ENCODE measurements at regions not wholly inside any gene's neighbourhood (a gene's known extent, or its start where the extent isn't known, plus 50 kb on each side); places are given as distances from the start of the nearest gene placed in this dataset.
"Not testable (repeated sequence)": the region's sequence is repeated elsewhere in the genome, so short reads cannot be mapped to it uniquely, and the experiment has no call there.

DNA sequence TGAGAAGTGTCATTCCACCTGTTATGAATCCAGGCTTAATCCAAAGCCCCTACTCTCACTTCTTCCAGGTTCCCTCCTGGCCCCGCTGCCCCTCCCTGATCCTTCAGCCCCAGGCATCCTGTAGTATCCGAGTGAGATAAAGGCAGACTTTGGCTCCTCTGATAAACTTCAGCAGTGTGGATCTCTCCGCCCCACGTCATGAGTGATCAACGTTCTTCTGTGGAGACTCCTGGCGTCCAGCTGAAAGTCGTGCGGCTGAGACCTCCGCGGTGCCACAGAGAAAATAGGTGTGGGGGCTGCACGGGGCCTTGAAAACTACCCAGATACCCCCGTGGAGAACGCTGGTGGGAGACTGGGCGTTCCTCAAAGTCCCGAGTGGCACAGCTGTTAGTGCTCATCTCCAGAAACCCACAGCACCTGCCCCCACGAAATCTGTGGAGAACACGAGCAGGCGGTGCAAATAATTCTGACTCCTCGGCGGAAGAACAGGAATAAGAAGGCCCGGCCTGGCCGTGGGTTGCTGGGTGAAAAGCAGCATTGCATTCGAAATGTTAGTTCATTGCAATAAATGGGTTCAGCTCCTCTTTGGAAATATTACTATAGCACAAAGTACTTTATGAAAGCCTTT is 180.0 kb upstream of the RGS6 start:
- no peak for ATAC-seq
- Mint-ChIP-seq H3K4me1 (peaks cover 10% of the 10 kb centered on the region), H3K4me3 (no peak overlapping the region), H3K27ac (no peak overlapping the region), H3K36me3 (no peaks in the 10 kb centered on the region), H3K9me3 (peaks cover 6% of the 10 kb centered on the region)
- DNase-seq (ENCODE audit: low spot score in 2 of 2) = no peak

DNA sequence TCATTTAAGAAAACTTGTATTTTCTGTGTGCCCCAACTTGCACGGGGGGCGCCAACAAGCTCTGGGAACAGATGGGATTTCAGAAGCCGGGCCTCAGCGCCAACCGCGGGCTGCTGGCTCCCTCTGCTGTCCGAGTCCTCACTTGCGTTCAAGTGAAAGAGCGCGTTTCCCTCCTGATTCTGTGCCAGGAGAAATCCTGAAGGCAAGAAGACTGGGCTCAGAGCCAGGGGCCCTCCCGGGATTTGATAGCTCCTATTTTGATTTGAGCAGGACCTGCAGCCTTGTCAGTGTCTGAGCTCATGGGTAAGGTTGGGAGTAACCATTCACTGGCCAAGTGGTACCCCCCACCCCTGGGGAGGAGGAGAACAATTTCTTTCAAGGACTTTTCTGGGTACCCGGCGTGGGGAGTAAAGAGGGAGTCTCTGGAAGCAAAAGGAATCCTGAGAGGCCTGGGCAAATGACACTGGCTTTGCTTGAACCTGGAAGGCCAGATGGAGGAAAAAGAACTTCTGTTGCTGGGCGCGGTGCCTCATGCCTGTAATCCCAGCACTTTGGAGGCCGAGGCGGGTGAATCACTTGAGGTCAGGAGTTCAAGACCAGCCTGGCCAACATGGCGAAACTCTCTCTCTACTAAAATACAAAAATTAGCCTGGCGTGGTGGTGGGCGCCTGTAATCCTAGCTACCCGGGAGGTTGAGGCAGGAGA is 179.0 kb upstream of the RGS6 start:
- Mint-ChIP-seq H3K36me3 (no peaks in the 10 kb centered on the region), H3K27ac (no peak overlapping the region), H3K4me1 (peaks cover 10% of the 10 kb centered on the region), H3K4me3 (no peak overlapping the region), H3K9me3 (peaks cover 3% of the 10 kb centered on the region)
- ATAC-seq (peak; percentile 59), DNase-seq (ENCODE audit: low spot score in 2 of 2) (peak; percentile 62 to 80)

DNA sequence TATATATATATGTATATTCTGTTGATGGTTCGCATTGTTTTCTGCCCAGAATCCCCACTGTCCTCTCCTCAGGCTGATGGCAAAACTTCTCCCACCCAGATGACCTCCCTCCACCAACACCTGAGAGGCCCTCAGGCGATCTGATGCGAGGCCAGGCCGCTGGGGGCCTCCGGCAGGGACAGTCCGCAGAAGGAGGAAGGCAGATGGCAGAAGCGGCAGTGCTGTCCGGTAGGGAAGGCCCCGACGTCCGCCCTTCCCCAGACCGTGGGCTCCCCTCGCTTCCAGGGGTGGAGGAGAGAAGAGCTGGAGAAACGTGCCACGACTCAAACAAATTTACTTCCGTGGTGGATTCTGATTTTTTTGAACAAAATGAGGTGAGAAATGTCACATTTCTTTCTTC is 178.3 kb upstream of the RGS6 start:
- Mint-ChIP-seq H3K4me1 (peaks cover 10% of the 10 kb centered on the region), H3K4me3 (no peak overlapping the region), H3K9me3 (peaks cover 1% of the 10 kb centered on the region), H3K36me3 (no peaks in the 10 kb centered on the region), H3K27ac (no peak overlapping the region)
- DNase-seq (ENCODE audit: low spot score in 2 of 2) (no peak), ATAC-seq (no peak)

DNA sequence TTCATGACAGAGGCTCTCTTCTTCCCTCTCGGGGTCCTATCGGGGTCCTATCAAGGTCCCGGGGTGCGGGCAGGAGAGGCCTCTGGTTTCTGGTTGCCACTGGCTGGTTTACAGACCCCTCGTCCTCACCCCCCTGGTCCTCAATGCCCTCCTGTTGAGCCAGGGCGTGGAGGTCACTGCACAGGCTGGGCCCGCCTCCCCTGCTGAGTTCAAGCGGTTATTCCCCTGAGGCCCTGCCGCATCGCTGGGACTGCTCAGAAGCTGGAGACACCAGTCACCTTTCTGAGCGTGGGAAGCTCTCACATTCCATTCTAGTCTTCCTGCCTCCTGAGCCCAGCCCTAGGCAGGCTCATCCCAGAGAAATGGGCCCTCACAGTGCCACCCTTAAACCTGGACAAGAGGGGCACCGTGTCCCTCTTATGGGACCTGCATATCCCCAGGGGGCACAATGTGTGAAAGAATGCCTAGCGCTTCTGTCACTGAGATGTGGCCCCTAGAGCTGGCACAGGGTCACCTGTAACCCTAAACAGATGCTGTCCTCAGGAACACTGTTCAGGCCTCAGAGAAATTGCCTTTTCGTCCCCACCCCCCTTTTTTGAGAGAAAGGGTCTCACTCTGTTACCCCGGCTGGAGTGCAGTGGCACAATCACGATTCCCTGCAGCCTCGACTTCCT is 177.7 kb upstream of the RGS6 start:
- Mint-ChIP-seq H3K9me3 (no peaks in the 10 kb centered on the region), H3K4me1 (peaks cover 10% of the 10 kb centered on the region), H3K4me3 (no peak overlapping the region), H3K36me3 (no peaks in the 10 kb centered on the region), H3K27ac (no peak overlapping the region)
- DNase-seq (ENCODE audit: low spot score in 2 of 2) (no peak), ATAC-seq (no peak)

DNA sequence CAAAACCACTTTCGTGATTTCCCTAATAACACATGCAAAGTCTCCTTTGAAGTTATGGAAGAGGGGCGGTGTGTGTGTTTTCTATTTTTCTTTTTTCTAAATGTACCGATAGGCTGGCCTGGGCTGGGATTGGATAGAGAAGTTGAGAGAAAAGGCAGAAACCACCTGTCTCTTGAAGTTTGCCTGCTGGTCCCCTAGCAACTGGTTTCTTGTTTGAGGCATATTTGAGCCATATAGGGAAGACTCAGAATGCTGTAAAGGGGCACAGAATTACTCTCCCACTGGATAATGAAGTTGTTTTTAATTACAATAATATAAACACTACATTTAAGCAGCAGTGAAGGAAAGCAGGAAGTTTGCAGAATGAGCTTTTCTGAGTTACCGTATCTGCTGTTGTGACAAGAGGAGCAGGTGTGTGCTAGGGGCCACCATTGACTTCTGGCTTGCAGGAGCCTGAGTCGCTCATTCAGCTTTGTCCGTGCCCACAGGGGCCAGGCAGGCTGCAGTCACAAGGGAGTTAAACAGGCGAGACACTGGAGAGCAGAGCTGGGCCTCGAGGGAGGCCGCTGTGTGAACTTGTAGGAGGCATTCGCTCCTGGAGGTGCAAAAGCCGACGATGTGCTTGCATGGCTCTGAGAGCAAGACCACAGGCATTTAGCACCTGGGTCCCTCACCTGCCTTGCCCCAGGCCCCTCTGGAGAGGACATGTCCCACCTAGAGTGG is 173.8 kb upstream of the RGS6 start:
- H3K9me3 Mint-ChIP-seq = no peaks in the 10 kb centered on the region
- ATAC-seq = no peak
- H3K27ac Mint-ChIP-seq = no peak overlapping the region
- H3K4me1 Mint-ChIP-seq = peaks cover under 1% of the 10 kb centered on the region
- no peaks in the 10 kb centered on the region for H3K36me3 Mint-ChIP-seq
- H3K4me3 Mint-ChIP-seq = no peak overlapping the region
- no peak for DNase-seq (ENCODE audit: low spot score in 2 of 2)

DNA sequence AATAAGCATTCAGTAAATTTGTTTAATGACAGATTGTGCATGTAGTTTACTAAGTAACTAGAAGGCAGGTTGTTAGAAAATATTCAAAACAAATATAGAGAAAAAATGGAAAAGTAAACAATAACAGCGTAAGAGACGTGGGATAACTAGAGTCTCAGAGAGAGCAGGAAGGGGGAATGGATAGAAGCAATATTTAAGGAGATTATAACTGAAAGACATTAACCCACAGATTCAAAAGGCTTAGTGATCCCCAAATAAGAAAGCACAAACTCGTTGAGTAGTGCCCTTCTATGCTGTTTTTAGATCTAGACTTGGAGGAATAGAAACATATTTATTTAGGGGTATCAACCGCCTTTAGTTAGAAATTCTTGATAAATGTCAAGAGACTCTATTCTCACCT is 169.7 kb upstream of the RGS6 start:
- no peaks in the 10 kb centered on the region for H3K9me3 Mint-ChIP-seq
- H3K4me3 Mint-ChIP-seq = no peak overlapping the region

DNA sequence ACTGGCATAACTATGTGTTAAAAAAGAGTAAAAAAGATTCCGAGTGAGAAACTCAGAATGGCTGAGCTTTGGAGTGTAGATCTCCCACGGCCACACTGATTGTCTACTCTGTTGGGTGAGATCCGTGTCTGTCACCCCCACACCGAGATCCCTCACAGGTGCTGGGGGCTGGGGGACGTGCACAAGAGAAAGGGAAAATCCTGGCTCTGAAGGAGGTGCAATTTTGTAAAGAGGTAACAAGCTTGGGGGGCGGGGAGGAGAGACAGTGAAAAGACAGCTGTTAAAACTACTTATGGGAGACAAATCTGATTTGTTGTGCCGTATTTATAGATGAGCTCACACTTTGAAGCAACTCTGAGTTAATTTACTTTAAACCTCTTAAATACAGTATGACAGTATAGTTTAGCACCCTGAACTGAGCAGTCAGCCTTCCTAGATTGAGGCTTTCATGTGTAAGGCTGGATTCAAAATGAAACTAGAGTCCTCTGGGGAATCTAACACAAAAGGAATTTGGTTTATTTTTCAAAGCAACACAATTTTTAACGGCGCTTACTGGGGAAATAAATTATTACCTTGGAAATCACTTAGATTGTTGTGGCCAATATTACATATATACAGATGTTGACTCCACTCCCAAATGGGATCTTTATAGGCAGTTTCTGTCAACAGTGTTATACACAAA is 167.4 kb upstream of the RGS6 start:
- ATAC-seq (no peak), DNase-seq (ENCODE audit: low spot score in 2 of 2) (no peak)
- Mint-ChIP-seq H3K4me3 (no peak overlapping the region), H3K4me1 (no peaks in the 10 kb centered on the region), H3K27ac (no peak overlapping the region), H3K9me3 (no peaks in the 10 kb centered on the region), H3K36me3 (no peaks in the 10 kb centered on the region)

More for the DNA sequence above, 169.7 kb upstream of the RGS6 start:
- Mint-ChIP-seq H3K27ac (no peak overlapping the region), H3K4me1 (no peaks in the 10 kb centered on the region), H3K36me3 (no peaks in the 10 kb centered on the region)
- DNase-seq (ENCODE audit: low spot score in 2 of 2) = no peak
- ATAC-seq = no peak

DNA sequence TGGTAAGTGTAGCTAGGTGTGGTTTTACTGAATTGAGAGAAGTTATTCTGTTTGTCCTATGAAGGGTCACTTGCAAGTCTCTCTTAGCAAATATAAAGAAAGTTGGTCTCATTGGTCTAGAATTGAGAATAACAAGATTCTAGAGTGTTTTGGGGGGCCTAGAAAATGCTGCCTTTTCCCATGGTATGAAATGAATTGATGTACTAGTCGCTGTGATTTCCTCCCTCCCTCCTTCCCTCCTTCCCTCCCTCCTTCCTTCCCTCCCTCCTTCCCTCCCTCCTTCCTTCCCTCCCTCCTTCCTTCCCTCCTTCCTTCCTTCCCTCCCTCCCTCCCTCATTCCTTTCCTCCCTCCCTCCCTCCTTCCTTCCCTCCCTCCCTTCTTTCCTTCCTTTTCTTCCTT is 166.7 kb upstream of the RGS6 start:
- DNase-seq (ENCODE audit: low spot score in 2 of 2) (no peak), ATAC-seq (no peak)
- H3K4me3 Mint-ChIP-seq = no peak overlapping the region
- H3K9me3 Mint-ChIP-seq = no peaks in the 10 kb centered on the region
- no peaks in the 10 kb centered on the region for H3K36me3 Mint-ChIP-seq
- no peaks in the 10 kb centered on the region for H3K4me1 Mint-ChIP-seq
- H3K27ac Mint-ChIP-seq = no peak overlapping the region

DNA sequence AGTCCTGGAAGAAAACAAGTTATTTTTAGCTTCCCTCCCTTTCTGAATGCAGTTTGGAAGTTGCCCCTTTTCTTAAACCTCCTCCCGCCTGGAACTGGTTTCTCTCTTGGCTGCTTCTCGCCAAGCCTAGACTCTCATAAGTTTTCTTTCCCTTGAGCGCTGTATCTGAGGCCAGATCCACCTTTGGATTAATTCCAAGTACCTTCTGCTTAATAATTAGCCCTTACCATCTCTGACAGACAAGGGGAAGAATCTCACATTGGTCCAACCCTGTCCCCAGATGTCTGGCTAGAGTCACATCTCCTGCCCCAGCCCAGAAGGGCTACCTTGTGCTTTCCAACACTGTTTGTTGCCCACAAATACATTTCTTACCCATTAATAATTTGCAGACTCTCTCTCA is 161.8 kb upstream of the RGS6 start:
- Mint-ChIP-seq H3K27ac (no peak overlapping the region), H3K4me3 (no peak overlapping the region), H3K4me1 (no peaks in the 10 kb centered on the region), H3K9me3 (peaks cover 3% of the 10 kb centered on the region), H3K36me3 (no peaks in the 10 kb centered on the region)
- no peak for ATAC-seq
- no peak for DNase-seq (ENCODE audit: low spot score in 2 of 2)

DNA sequence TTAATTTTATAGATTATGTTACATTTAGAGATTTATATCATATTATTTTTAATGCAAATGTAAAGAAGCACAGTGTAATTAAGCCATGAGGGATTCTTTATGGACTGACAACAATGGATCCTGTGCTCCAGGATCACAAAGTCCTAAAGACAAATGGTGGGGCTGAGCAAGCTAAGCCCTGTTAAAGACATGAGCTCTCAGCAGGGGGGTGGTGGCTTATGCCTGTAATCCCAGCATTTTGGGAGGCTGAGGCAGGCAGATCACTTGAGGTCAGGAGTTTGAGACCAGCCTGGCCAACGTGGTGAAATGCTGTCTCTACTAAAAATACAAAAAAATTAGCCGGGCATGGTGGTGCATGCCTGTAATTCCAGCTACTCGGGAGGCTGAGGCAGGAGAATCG is 160.8 kb upstream of the RGS6 start:
- H3K27ac Mint-ChIP-seq; DNase-seq (ENCODE audit: low spot score in 2 of 2); H3K4me1 Mint-ChIP-seq; H3K36me3 Mint-ChIP-seq; ATAC-seq; H3K9me3 Mint-ChIP-seq; H3K4me3 Mint-ChIP-seq: not testable (repeated sequence)

DNA sequence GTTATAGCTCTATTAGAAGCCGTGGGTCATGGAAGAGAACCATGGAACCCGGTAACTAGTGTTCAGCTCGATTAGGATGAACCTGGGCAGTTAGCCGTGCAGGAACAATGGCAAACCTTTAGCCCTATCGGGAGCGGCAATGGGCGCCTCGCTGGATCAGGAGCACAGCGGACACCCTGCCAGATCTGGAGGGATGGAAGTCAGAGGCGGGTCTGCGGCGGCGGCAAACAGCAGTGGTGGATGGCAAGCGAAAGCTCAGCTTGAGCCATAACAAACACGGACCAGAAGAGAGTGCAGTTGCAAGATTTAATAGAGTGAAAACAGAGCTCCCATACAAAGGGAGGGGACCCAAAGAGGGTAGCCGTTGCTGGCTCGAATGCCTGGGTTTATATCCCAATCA is 160.2 kb upstream of the RGS6 start:
- ATAC-seq; H3K27ac Mint-ChIP-seq; H3K4me1 Mint-ChIP-seq; DNase-seq (ENCODE audit: low spot score in 2 of 2); H3K36me3 Mint-ChIP-seq; H3K9me3 Mint-ChIP-seq; H3K4me3 Mint-ChIP-seq: not testable (repeated sequence)

DNA sequence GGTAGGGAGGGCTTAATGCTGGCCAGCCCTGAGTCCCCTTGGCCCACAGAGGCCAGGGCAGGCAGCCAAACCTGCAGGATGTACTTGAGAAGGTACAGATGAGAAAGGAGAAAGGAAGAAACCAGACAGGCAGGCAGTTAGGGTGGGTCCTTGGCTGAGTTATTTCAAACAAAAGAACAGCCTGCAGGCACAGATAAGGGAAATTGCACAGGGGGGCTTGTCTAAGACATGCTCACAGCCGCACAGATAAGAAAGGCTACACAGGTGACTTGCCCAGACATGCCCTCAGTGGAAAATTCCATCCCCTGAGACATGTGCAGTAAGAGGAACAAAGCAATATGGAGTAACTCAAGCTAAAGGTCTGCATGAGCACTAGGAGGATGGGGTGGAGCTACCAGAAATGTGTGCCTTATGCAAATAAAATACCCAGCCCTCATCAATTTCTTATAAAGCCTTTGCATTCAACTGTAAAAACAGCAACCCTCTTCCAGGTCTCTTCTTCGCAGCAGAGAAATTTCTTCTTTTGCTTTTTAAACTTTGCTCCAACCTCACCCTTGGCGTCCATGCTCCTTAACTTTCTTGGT is 158.2 kb upstream of the RGS6 start:
- ATAC-seq = no peak
- Mint-ChIP-seq H3K9me3 (peaks cover 3% of the 10 kb centered on the region), H3K4me3 (no peak overlapping the region), H3K27ac (peak overlapping the region; percentile 23), H3K4me1 (peaks cover 13% of the 10 kb centered on the region), H3K36me3 (no peaks in the 10 kb centered on the region)
- no peak for DNase-seq (ENCODE audit: low spot score in 2 of 2)

DNA sequence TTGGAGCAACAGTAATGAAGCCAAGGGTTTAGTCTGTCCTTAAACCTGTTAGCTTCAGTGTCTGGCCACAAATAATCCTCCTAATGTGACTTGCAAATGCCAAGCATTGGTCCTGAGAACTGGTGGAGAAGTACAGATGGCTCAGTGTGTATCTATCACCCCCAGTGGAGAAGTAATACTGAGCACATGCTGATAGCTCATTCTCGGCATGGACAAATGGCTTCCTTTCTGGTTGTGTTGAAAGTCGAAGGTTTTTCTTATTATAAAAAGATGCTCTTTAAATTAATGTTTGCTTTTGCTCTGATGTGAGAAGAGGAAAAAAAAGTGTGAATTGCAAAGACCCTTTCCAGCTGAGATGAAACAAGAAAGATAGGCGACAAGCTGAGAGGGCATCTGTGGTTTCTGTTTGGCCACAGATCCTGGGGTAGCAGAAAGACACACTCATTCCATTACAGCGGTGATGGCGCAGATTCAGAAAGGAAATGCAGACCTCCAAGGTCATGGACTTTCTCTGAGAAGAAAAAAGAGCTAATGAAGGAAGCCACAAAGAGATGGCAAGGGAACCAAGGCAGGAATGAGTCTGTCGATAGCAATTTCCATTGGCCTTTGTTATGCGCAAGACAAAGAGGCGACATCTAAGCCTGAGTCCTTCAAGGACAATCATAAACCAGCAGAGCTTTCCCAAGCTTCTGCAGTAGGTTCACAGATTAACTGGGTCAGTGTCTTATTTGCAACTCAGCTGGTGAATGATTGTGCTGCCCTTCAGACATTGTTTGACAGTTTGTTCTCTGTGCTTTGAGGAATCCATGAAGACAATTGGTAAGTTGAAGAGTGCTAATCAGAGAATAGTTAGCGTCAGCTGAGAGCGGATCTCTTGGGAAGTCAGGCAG is 155.5 kb upstream of the RGS6 start:
- Mint-ChIP-seq H3K36me3 (no peaks in the 10 kb centered on the region), H3K4me3 (no peak overlapping the region), H3K9me3 (peaks cover 3% of the 10 kb centered on the region), H3K4me1 (peaks cover 13% of the 10 kb centered on the region), H3K27ac (no peak overlapping the region)
- DNase-seq (ENCODE audit: low spot score in 2 of 2) (peak in 1 of 2 donors; percentile 68), ATAC-seq (peak; percentile 90)

DNA sequence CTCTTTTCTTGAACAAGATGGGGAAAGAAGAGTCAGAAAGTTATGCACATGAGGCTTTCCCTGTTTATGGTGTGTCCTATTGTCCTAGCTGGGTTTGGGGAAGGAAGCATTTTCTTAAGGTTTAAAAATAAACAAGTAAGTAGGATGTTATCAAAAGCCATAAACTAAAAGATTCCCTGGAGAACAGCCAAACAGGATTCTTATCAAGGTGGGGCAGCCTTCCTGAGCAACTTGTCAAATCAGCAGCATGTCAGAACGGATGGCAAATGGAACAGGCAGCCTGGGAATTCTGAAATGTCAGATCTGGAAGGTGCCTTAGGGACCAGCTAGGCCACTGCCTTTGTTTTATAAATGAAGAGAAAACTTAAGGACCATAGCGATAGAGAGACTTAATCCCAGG is 152.2 kb upstream of the RGS6 start:
- ATAC-seq = no peak
- Mint-ChIP-seq H3K27ac (no peak overlapping the region), H3K9me3 (no peaks in the 10 kb centered on the region), H3K4me3 (no peak overlapping the region), H3K4me1 (peaks cover 13% of the 10 kb centered on the region), H3K36me3 (no peaks in the 10 kb centered on the region)
- no peak for DNase-seq (ENCODE audit: low spot score in 2 of 2)

Data from stimulated activated effector memory CD8-positive, alpha-beta T cell treated with anti-CD3 and anti-CD28 coated beads, Interleukin-12 subunit alpha, Interleukin-12 subunit beta, amount 100 ng/mL, for 72 hours (primary cell).